Epidermal melanocyte (primary cell): ENCODE measurements at regions not wholly inside any gene's neighbourhood (a gene's known extent, or its start where the extent isn't known, plus 50 kb on each side); places are given as distances from the start of the nearest gene placed in this dataset.

Source experiments
- DNase-seq: peaks from one replicate; pipeline ENCODE4 v3.0.0; 2011; ENCODE audit warnings: low spot score; ENCODE audit not compliant: insufficient read length

- no peak for DNase-seq
These were observed 80.8 kb upstream of the RPS6KA3 start for GRCh38 chrX:20347481-20347880.

- no peak for DNase-seq
These were observed 67.0 kb upstream of the RPS6KA3 start for GRCh38 chrX:20333672-20334071.

- DNase-seq, result no peak
These were observed 63.8 kb upstream of the RPS6KA3 start for GRCh38 chrX:20330545-20330944.

- DNase-seq, result no peak
These were observed 62.7 kb upstream of the RPS6KA3 start for GRCh38 chrX:20329435-20329834.

GRCh38 chrX:20325786-20326388, 59.2 kb upstream of the RPS6KA3 start:
- no peak for DNase-seq

- no peak for DNase-seq
These were observed 56.2 kb upstream of the RPS6KA3 start for GRCh38 chrX:20322887-20323286.

GRCh38 chrX:20320461-20321159, 53.9 kb upstream of the RPS6KA3 start:
- no peak for DNase-seq

GRCh38 chrX:20319054-20319453, 52.3 kb upstream of the RPS6KA3 start:
- DNase-seq, result no peak

GRCh38 chrX:20317873-20318272, 51.2 kb upstream of the RPS6KA3 start:
- DNase-seq, result no peak
